ENCODE measurements at regions not wholly inside any gene's neighbourhood (a gene's known extent, or its start where the extent isn't known, plus 50 kb on each side); places are given as distances from the start of the nearest gene placed in this dataset.

GRCh38 chr4:167383291-167383690 lies 149.0 kb upstream of the SPOCK3 start:
- no peak for TF ChIP-seq POLR2A (IDR thresholded peaks at IDR 0.05)
- TF ChIP-seq CTCF (IDR thresholded peaks at IDR 0.05), result no peak

Data from Peyer's patch (tissue), 4 donors.